GM19240 (cell line): ENCODE measurements at regions not wholly inside any gene's neighbourhood (a gene's known extent, or its start where the extent isn't known, plus 50 kb on each side); places are given as distances from the start of the nearest gene placed in this dataset.
A peak's percentile ranks its signal among the peaks of the same experiment; 100 is the strongest.

Experiments used
- DNase-seq: peaks from one replicate; pipeline ENCODE4 v3.0.0; 2011; ENCODE audit warnings: low spot score; ENCODE audit not compliant: insufficient read length

GRCh38 chr9:4921449-4921848, 63.6 kb upstream of the JAK2 start:
- DNase-seq = no peak

- no peak for DNase-seq
Measured at GRCh38 chr9:4922101-4922500, 63.0 kb upstream of the JAK2 start.

- DNase-seq = no peak
Measured at GRCh38 chr9:4922730-4923129, 62.3 kb upstream of the JAK2 start.

- no peak for DNase-seq
Measured at GRCh38 chr9:4923141-4923540, 61.9 kb upstream of the JAK2 start.

GRCh38 chr9:4923580-4924544, 61.2 kb upstream of the JAK2 start:
- peak; percentile 33 for DNase-seq

GRCh38 chr9:4926239-4926638, 58.8 kb upstream of the JAK2 start:
- DNase-seq = no peak

- peak; percentile 14 for DNase-seq
Measured at GRCh38 chr9:4927043-4927471, 58.0 kb upstream of the JAK2 start.

- no peak for DNase-seq
Measured at GRCh38 chr9:4927701-4928100, 57.4 kb upstream of the JAK2 start.

GRCh38 chr9:4929917-4930316, 55.2 kb upstream of the JAK2 start:
- no peak for DNase-seq

GRCh38 chr9:4932681-4933080, 52.4 kb upstream of the JAK2 start:
- no peak for DNase-seq

GRCh38 chr9:4933177-4933576, 51.9 kb upstream of the JAK2 start:
- DNase-seq = no peak

GRCh38 chr9:4933861-4934260, 51.2 kb upstream of the JAK2 start:
- DNase-seq = no peak

- no peak for DNase-seq
Measured at GRCh38 chr9:4935001-4935672, 49.9 kb upstream of the JAK2 start.
